ENCODE measurements at regions not wholly inside any gene's neighbourhood (a gene's known extent, or its start where the extent isn't known, plus 50 kb on each side); places are given as distances from the start of the nearest gene placed in this dataset.

- TF ChIP-seq POLR2A (IDR thresholded peaks at IDR 0.05) = no peak
- TF ChIP-seq, protein P1, sequence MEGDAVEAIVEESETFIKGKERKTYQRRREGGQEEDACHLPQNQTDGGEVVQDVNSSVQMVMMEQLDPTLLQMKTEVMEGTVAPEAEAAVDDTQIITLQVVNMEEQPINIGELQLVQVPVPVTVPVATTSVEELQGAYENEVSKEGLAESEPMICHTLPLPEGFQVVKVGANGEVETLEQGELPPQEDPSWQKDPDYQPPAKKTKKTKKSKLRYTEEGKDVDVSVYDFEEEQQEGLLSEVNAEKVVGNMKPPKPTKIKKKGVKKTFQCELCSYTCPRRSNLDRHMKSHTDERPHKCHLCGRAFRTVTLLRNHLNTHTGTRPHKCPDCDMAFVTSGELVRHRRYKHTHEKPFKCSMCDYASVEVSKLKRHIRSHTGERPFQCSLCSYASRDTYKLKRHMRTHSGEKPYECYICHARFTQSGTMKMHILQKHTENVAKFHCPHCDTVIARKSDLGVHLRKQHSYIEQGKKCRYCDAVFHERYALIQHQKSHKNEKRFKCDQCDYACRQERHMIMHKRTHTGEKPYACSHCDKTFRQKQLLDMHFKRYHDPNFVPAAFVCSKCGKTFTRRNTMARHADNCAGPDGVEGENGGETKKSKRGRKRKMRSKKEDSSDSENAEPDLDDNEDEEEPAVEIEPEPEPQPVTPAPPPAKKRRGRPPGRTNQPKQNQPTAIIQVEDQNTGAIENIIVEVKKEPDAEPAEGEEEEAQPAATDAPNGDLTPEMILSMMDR (IDR thresholded peaks at IDR 0.05) = no peak
Measured at GRCh38 chr7:10082896-10083295, 890.8 kb upstream of the PHF14 start.

Measured in testis (tissue), 2 donors.